GM21723 (cell line): ENCODE measurements at regions not wholly inside any gene's neighbourhood (a gene's known extent, or its start where the extent isn't known, plus 50 kb on each side); places are given as distances from the start of the nearest gene placed in this dataset.

Source experiments
- ATAC-seq: cut with Tn5 transposase; IDR thresholded peaks from one replicate; pipeline ENCODE4 v1.9.1; 2021; ENCODE audit warnings: mild to moderate bottlenecking, moderate library complexity; ENCODE audit not compliant: unreplicated experiment

DNA sequence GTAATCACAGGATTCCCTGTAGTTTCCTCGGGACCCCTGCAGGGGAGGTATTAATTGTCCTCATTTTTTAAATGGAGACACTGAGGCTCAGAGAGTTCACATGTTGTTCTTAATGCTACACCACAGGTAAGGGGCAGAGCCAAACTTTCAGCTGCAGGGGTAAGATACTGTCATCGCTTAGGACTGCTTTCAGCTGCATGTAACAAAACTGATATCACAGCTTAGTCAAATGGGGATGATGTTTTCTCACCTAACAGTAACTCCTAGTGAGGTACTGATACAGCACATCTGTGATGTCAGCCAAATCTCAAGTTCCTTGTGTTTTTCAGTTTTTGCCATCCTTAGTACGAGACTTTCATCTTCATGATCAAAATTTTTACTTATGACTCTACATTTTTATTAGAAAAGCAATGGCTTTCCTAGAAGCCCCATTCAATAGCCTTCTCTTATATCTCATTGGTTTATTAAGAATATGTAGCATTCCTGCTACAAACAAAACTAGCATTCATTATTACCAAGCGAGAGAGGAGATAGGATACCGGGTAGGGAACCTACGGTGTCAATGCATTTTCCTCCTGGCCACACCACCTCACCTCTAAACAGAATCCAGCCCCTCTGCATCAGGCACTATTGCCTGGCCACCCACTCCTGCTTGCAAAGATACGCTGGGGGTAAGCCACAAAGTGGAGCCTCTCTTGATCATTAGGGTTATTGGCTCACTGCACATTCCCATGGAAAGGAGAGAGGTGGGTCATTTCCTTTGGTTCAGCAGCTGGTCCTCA lies 557.5 kb downstream of the CD83 start:
- no peak for ATAC-seq

DNA sequence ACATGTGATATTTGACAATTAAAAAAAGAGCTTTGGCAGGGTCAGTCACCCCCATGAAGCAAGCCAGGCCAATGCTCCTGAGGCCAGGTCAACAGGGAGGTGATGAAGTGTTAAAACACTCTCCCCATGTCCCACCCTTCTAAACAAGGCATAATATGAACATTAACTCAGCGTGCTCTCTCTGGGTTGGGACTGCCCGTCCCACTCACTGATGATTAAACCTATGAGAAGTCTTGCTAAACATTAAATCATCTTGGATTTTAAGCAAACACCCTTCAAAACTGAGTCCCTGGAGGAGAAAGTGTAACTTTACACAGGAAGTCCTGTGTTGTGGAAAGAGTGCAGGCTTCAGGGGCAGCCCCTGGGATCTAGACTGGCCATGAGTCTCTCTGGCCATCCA lies 558.5 kb downstream of the CD83 start:
- ATAC-seq: no peak

DNA sequence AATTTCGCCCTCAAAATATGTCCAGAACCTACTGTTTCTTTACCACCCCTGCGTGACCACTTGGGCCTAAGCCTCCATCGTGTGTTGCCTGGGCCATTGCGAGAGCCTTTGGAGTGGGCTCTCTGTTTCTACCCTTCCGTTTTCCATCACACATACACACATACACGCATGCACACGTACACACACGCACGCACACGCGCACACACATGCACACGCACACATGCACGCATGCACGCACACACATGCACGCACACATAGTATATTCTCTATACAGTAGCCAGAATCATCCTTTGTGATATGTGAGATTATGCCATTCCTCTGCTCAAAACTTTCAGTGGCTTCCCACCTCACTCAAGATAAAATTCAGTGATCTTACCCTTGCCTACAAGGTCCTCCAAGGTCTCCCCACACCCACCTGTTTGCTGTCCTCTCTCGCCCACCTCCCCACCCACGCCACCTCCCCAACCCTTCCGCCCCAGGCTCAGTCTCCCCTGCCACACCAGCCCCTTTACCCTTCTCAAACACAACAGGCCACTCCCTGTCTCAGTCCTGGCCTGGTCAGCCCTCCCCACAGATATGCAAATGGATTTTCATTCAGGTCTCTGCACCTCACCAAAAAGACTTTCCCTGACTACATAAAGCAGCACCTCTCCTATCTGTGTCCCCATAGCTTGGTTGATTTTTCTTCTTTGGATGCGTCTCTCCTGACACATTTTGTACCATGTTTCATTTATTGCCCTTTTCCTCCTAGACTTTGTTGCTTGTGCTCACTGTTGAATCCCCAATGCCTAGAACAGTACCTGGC lies 559.6 kb downstream of the CD83 start:
- ATAC-seq: no peak

DNA sequence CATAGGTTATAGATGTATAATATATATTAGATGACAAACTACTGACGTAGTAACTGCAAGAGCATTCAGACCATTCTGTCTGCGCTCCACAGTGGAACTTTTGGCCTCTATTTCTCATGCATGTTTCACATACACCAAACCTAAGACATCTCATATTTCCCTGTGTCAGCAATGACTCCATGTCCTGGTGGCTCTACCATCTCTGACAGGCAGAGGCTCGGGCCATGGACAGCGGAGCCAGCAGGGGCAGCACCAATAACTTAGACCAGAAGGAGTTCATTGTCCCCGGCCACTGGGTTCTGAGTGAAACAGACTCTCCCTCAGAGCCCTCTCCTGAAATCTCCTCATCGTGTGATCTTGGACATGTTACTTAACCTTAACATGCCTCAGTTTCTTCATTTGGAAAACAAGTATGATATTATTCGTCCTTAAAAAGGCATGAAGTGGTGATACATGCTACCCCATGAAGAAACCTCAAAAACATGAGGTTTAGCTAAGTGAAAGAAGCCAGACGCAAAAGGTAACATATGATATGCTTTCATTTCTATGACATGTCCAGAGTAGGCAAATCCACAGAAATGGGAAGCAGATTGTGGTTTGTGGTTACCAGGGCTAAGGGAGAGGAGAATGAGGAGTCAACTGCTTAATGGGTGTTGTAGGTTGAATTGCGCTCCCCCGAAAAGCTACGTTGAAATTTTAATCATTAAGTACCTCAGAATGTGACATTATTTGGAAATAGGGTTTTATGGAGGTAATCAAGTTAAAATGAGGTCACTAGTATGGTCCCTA lies 564.0 kb upstream of the JARID2 start:
- no peak for ATAC-seq

DNA sequence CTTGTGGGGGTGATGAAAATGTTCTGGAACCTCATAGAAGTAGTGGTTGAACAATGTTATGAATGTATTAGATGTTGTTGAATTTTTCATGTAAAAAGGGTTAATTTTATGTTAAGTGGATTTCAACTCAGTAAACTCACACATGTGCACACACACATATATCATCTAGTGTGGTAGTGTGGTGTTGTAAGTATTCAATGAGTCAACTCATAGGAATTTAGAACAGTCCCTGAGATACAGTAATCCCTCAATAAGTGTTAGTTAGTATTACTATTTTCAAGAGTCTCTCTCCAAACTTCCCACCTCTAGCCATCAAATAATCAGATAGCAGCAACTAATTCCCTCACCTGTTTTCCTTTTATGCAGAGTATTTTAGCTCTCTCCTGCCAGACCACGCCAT lies 563.1 kb upstream of the JARID2 start:
- no peak for ATAC-seq

DNA sequence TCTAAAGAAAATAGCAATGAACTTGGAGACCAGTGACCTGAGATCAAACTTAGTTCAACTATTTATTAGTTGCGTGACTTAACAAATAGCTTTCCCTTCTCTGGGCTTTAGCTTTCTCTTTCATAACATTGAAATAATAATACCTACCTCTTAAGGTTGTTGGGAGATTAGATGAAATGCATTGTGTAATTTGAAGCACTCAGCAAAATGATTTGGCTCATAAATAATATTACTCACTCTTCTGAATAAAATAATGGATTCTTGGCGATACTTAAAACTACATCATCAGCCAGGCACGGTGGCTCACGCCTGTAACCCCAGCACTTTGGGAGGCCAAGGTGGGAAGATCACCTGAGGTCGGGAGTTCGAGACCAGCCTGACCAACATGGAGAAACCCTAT lies 556.2 kb upstream of the JARID2 start:
- ATAC-seq: no peak

DNA sequence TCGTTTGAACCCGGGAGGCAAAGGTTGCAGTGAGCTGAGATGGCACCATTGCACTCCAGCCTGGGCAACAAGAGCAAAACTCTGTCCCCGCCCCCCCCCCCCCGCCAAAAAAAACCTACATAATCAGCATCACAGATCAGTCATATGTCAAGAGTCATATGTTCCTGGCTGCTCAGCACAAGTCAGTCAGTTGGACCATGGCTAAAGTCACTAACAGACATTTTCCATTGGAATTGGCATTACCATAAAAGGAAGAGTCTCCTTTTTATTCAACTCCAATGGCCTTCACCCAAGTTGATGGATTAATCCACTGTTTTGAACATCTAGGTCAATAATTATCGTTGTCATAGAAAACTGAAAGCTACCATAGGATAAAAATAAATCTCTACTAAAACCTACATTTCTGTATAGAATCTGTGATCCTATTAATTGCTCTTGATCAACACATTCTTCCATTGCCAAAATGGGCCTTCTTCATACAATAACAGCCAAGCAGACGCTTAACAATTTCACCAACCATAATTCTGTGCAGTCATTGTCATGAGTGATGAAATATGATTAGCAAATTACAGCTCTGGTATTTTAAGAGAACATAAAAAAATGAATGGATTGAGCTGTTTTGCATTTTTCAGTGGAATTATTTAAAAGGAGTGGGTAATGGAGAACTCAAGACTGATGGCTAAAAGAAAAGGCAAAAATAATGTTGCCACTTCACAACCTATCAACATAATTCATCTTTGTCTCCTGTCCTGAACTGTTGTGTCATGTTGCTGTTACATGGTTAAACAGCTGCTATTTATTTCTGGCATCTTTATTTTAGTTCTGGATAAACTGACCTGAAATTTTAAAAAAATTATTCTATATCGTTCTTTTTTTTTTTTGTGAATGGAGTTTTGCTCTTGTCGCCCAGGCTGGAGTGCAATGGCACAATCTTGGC lies 555.5 kb upstream of the JARID2 start:
- ATAC-seq: no peak

DNA sequence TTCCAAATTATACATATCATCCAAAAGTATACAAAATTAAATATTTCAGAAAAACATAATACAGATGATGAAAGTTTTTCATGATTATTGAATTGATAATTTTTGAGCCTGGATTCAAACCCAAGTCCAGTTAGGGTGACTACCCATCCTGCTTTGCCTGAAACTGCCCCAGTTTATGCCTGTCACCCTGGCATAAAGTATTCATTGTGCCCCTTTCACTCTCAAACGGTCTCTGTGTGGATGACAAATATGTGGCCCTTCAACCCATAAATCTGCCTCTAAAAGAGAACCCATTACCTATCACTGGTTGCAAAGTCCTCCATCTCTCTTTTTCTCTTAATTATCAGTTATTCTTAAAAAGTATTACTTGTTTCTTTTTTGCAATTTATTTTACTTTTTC lies 553.7 kb upstream of the JARID2 start:
- ATAC-seq: no peak

DNA sequence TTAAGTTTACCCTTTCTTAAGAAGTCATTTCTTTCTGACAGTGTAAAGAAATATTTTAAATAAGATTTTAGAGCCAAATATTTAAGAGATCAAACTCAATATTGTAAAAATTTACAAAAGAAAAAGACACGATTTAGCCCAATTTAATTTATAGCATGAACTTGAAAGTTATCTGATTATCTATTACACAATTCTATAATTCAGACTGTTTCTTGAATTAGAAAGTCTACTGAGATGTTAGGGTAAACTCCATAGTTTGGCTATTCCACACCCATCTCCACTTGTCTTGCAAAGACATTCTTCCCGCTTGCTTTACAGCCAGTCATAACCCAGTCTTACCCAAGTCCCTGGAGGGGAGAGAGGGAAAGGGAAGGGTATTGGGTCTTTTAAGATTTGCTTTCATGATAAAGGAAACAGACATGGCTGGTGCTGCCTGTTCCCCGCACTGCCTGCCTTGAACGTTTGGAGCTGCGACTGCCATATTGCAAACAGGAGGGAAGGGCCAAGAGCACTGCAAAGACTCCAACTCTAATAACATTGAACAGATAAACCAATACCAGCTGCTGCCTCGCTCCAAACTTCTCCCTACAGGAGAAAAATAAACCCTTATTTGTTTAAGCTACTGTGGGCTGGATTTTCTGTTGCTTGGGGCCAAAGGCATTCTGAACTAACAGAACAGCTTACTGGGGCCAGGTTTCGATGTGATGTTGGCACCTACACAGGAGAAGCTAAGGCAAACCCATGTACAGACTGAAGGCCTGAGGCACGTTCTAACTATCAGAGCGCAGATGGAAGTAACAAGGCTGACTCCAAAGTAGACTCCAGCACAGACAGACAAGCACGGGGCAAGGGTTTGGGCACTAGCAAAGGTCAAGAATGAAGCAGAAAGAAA lies 552.3 kb upstream of the JARID2 start:
- ATAC-seq: no peak

DNA sequence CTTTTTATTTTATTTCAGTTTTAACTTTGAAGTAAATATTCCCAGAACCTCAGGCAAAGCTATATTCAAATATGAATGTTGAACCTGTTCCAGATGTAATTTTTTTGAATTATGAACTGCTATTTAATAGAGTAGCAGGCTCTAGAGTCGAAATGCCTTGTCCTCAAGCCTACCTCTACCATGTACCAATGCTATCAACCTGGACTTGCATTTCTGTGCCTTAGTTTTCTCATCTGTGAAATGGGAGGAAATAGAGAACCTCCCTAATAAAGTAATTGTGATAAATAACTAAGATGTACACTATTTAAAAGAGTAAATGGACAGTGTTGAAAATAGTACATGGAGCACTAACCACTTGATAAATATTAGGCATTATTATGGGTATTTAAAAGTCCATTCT lies 551.6 kb upstream of the JARID2 start:
- ATAC-seq: no peak

DNA sequence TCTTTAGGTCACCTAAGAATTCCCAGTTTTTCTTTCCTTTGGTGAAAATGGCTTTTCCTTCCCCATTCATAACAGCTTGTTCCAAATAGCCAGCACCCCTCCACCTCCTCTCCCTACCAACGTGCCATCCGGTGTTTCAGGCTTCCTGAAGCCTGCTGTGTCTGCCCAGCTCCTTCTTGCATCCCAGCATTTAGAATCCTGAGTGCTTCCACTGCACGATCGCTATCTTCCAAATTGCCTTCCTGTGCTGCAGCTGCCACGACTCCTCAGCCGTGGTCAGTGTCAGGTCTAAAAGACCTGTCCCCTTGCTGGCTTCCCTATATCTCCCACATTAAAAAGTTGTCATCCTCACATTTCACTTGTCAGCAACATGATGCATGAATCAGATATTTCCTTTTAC lies 550.3 kb upstream of the JARID2 start:
- ATAC-seq: no peak

DNA sequence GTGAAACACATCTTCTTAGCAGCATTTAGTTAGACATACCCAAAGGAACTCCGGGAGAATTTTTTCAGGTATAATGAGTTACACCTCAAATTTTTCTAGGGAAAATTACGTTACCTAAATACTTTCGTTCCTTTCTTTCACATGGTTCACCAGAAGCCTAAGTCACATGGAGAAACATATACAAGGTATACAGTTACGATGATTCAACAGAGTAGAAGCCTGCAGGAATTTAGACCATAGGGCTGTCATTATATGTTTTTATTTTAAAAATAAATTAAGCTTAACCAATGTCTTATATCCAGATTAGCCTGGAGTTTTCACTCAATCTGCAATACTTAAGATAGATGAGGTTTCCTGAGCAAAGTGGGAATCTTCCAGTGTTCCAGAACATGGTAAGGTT lies 549.5 kb upstream of the JARID2 start:
- no peak for ATAC-seq

DNA sequence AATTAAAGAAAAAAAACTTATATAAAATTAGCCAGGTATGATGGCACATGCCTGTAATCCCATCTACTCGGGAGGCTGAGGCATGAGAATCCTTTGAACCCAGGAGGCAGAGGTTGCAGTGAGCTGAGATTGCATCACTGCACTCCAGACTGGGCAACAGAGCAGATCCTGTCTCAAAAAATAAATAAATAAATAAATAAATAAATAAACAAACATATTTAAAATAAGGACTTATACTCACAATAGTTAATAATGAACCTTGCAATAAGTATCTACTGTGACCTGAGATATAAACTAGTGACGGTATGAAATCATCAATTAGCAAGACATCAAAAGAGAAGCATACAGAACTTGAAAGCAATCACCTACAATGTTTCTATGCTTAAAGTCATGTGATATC lies 548.4 kb upstream of the JARID2 start:
- no peak for ATAC-seq

DNA sequence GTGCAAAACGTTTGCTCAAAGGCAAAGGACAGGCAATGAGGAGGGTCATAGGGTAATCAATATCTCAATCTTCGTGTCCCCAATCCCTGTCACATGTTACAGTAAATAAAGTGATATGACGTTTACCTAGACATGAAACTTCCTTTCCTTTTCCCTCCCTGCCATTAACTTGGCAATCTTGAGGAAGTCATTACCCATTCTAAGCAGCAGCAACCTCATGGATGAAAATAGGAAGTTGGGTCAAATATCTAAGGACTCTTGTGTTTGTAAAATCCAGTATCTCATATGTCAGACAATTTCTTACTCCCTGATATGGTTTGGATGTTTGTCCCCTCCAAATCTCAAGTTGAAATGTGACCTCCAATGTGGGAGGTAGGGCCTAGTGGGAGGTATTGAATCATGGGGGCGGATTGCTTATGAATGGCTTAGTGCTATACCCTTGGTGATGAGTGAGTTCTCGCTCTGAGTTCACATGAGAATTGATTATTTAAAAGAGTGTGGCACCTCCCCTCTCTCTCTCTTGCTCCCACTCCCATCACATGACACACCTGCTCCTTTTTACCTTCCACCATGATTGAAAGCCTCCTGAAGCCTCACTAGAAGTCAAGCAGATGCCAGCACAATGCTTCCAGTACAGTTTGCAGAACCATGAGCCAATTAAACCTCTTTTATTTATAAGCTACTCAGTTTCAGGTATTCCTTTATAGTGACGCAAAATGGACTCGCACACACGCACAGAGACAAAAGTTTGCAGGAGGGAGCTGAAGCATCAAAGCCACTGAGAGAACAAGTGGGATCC lies 545.9 kb upstream of the JARID2 start:
- no peak for ATAC-seq

DNA sequence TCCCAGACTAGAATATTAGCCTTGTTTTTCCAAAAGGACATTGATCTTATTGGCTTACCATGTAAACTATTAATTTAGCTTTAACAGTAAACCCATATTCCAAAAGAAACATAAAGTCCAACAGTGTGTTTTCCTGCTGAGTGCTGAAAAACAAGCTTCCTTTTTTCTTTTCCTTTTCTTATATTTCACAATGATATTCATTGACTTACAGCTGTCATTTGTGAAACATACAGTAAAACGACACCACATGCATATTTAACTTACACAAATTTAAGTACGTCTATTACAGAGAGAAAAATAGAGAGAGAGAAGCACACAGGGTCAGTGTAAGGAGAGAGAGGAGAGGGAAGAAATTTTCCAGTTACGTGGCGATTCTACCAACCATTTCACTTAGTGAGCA lies 543.9 kb upstream of the JARID2 start:
- ATAC-seq: no peak

DNA sequence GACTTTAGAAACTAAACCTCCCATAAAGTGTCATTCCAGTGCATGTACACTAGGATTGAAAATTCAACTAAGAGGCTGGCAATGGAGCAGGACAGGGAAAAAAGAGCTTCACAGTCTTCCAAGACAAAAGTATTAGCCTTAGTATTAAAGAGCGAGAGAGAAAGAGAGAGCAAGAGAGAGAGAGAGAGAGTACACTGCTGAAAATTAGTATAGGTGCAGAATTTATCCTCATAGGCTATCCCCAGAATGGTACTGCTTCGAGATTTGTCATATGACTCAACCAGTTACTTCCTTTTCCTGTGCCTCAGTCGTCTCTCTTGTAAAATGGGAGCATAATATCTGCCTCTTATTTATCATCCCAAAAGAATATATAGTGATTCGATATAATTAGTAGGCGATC lies 543.2 kb upstream of the JARID2 start:
- no peak for ATAC-seq

DNA sequence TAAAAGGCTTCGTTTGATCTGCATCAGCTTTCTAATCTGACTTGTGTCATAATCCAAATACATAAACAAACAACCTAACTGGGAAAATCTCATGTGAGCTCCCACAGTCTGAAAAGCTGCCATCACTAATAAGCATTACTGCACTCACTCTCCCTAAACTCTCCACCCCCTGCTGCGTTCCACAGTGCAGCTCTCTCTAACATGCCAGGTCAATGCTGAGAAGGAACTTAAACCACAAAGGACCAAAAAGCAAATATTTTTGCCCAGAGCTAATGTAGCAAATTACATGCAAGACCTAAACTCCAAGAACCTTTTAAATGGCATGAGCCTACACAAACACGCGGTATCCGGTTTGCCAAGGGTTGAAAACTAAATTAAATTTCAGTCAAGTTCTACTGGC lies 542.3 kb upstream of the JARID2 start:
- ATAC-seq: no peak

DNA sequence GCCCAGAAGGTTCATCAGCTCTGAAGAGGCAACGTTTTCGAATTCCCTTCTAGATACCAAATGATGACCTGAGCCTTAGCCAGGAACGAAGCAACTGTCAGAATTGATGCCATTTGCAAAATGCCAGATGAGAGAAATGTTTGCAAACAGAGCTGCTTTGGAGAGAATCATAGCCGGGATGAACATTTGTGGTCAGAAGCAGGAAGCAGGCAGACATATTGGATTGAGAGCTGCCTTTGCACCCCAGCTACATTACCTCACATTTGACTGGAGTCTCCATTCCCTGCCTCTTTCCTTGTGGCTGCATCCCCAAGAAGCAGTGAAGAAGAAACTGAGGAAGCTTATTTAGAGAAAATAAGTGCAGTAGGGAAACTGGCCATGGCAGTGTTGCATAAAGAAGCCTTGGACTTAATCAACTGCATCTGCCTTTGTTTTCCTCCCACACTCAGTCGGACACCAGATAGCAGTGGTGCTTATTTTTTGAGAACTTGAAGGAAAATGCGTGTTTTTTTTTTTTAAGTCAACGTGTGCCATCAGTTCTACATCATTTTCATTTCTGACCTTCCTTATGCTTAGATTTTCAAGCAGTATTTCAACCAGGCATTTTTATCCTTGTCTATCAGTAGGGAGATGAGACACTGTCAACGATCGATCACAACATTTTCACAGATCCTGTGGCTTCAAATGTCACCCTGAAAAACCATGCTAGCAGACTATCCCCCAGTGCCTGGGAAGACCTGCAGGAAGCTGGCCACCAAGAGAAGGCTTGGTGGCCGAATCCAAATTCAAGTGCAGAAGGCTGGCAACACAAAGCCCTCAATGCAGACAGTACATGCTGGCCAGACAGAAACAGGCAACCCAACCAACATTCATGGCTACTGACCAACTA lies 541.2 kb upstream of the JARID2 start:
- no peak for ATAC-seq
